Ovary (tissue), 7 donors: ENCODE measurements at regions not wholly inside any gene's neighbourhood (a gene's known extent, or its start where the extent isn't known, plus 50 kb on each side); places are given as distances from the start of the nearest gene placed in this dataset.

Experiments used
- DNase-seq, 5 donors: peaks; one replicate each; pipeline ENCODE4 v3.0.0-alpha.2; 2019 to 2020
- H3K27ac ChIP-seq, 2 donors: fragments of 200-600 bp; one replicate each; pipeline versions ENCODE4 v1.5.1 to v1.8.0; 2019 to 2022
- H3K27me3 ChIP-seq: fragments of 200-600 bp; one replicate; pipeline ENCODE4 v1.8.0; 2022
- H3K36me3 ChIP-seq: fragments of 200-600 bp; sonication (generic); one replicate; pipeline ENCODE4 v1.5.1; 2019
- H3K4me1 ChIP-seq: one replicate; pipeline ENCODE4 v1.8.1; 2013; ENCODE audit warnings: mild to moderate bottlenecking, moderate library complexity; ENCODE audit not compliant: insufficient read depth
- H3K4me3 ChIP-seq: fragments of 200-600 bp; sonication (generic); one replicate; pipeline ENCODE4 v1.5.1; 2017
- H3K9me3 ChIP-seq, 2 donors: fragments of 200-600 bp in 1 of 2; sonication (generic) in 1 of 2; one replicate each; pipeline versions ENCODE4 v1.5.1 to v1.8.1; 2013 to 2019; ENCODE audit warnings: mild to moderate bottlenecking in 1 of 2, moderate library complexity in 1 of 2
- EP300 ChIP-seq: sonication (generic); formaldehyde crosslinking; IDR thresholded peaks from one replicate; pipeline ENCODE4 v1.6.1; 2017; ENCODE audit warnings: antibody characterized with exemption
- POLR2A ChIP-seq: fragments of 450-650 bp; IDR thresholded peaks from one replicate; pipeline ENCODE4 v1.6.1; 2017; ENCODE audit warnings: antibody characterized with exemption, mild to moderate bottlenecking, moderate library complexity
- WGBS, 3 donors: extraction: QIAGEN DNeasy Blood & Tissue Kit in 1 of 3; methylation state at CpG; one replicate each; pipeline versions ENCODE4 v1.1.5 to v1.1.7; 2013 to 2017; 5-methylcytosine and 5-hydroxymethylcytosine counted together
- intact Hi-C, 4 donors: fragments of 100-400 bp; cut with DNase I; formaldehyde crosslinking; loops; one replicate each; pipeline versions ENCODE4 v1.11.0 to v1.15.1; 2022 to 2023
- TF ChIP-seq, protein P1 (sequence below), 3 donors: fragments of 450-650 bp in 2 of 3; fragments of 200-600 bp in 1 of 3; IDR thresholded peaks; one replicate each; pipeline versions ENCODE4 v1.5.1 to v1.8.0; 2016 to 2022; ENCODE audit warnings: antibody characterized with exemption in 3 of 3, mild to moderate bottlenecking in 1 of 3
- donor health status: DM: no; HTN: no; CAD: no; lungs with moderate emphysema.
- donor health status: DM: no; HTN: no; CAD: no.
- donor health status: Bipolar disorder and iron deficiency.
- donor health status: DM: no; HTN: no; CAD: no.
- donor health status: DM: yes; HTN: yes; CAD: no.

DNA sequence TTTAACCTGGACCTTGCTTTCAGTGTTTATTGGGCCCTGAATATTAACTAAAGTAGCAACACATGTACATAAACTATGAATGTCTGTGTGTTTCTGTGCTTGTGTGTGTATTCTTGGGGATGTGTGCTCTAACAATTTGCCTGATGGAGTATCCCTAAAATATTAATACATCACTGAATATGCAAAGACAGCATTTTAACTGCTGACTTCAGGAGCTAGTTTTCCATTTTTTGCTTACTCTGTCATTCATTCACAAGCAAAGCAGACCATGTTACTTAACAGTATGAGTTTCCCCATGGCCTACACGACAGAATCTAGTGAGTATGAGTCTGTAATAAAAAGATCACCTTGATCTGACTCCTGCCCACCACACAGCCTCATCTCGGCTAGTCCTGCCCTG, 402.8 kb downstream of the BCAT1 start:
- TF ChIP-seq, protein P1, sequence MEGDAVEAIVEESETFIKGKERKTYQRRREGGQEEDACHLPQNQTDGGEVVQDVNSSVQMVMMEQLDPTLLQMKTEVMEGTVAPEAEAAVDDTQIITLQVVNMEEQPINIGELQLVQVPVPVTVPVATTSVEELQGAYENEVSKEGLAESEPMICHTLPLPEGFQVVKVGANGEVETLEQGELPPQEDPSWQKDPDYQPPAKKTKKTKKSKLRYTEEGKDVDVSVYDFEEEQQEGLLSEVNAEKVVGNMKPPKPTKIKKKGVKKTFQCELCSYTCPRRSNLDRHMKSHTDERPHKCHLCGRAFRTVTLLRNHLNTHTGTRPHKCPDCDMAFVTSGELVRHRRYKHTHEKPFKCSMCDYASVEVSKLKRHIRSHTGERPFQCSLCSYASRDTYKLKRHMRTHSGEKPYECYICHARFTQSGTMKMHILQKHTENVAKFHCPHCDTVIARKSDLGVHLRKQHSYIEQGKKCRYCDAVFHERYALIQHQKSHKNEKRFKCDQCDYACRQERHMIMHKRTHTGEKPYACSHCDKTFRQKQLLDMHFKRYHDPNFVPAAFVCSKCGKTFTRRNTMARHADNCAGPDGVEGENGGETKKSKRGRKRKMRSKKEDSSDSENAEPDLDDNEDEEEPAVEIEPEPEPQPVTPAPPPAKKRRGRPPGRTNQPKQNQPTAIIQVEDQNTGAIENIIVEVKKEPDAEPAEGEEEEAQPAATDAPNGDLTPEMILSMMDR (IDR thresholded peaks at IDR 0.05): no peak
- H3K27me3 ChIP-seq: no peaks in the 10 kb centered on the region
- WGBS, 3 donors: 90 to 95% (median 94%) methylated on average over 2 of the region's 2 CpGs
- DNase-seq: no peak
- H3K9me3 ChIP-seq: no peaks in the 10 kb centered on the region
- no peak overlapping the region for H3K27ac ChIP-seq
- H3K36me3 ChIP-seq: no peaks in the 10 kb centered on the region
- intact Hi-C loops: no loop called here
- no peak overlapping the region for H3K4me3 ChIP-seq
- no peaks in the 10 kb centered on the region for H3K4me1 ChIP-seq

DNA sequence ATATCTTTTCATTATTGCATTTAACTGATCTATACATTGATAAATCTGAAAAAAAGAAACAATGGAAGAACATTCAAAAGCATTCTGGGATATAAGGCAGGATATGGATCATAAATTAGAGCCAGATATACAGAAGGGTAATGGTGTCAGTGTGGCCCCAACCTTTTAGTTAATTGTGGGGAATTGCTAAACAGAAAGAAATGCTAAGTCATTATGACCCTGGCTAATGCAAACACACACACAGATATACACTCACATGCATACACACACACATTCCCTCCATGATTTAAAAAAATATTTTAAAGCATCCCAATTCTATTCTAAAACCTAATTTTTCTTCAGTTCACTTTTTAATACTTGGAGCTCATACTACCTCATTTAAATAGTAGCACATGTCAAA, 404.5 kb downstream of the BCAT1 start:
- Histone ChIP-seq H3K27ac (no peak overlapping the region), H3K4me1 (no peaks in the 10 kb centered on the region), H3K36me3 (no peaks in the 10 kb centered on the region), H3K4me3 (no peak overlapping the region), H3K9me3 (no peaks in the 10 kb centered on the region), H3K27me3 (no peaks in the 10 kb centered on the region)
- intact Hi-C loops: no loop called here
- DNase-seq: no peak
- TF ChIP-seq POLR2A (no peak), EP300 (no peak)
- TF ChIP-seq, protein P1 (IDR thresholded peaks at IDR 0.05): no peak

DNA sequence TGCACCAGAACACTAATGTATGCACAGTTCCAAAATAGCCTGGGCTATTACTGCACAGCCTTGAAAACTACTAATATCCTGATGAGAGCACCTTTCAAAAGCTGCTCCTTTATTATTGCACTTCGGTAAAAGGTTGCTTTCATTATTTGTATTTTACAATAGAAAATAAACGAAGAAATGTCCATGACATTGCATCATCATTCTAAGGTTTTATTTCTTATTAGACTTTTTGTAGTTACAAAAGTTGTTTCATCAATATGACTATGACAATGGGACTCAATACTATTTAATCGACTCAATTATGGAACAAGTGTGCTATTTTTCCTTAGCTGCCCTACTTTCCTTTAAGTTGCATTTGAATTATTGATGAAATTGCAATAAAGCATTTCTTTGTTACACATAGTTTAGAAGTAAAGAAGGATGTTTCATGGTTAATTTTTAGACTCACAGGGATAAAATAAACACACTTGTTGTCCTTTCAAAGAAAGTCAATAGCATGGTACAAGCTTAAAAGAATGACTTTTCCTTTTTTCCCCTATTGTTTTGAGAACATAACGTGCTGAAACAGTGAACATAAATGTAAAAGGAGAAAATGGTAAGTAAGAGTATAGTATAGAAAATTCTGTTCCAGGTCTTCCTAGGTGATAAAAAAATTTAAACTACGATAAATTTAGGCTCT, 407.6 kb downstream of the BCAT1 start:
- Histone ChIP-seq H3K36me3 (no peaks in the 10 kb centered on the region), H3K4me3 (no peak overlapping the region), H3K27ac (no peak overlapping the region), H3K27me3 (no peaks in the 10 kb centered on the region), H3K4me1 (peaks cover 4% of the 10 kb centered on the region), H3K9me3 (no peaks in the 10 kb centered on the region)
- WGBS, 3 donors: 54 to 69% (median 60%) methylated on average over 5 of the region's 5 CpGs
- no peak for TF ChIP-seq POLR2A
- TF ChIP-seq EP300: no peak
- TF ChIP-seq, protein P1 (IDR thresholded peaks at IDR 0.05): no peak
- intact Hi-C loops: no loop called here
- no peak for DNase-seq

DNA sequence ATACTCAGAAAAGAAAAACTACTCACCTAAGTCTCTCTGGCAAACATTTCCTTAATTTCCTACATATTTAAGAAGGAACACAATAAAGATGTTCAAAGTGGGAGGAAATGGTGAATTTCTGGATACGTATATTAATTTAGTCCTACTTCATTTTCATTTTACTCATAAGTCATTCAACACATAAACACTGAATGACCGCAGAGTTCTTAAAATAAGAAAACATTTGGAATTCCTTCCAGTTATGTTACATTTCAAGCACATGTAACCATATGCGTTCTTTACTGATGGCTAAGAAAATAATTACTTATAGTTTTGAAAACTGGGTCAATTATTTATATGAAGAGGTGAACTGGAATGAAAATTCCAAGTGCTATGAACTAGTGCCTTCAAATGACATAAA, 409.3 kb downstream of the BCAT1 start:
- peak overlapping the region in 1 of 2 donors; percentile 8 for H3K27ac ChIP-seq
- WGBS, 3 donors: 84 to 89% (median 89%) methylated on average over 3 of the region's 3 CpGs
- no peak for DNase-seq
- H3K4me1 ChIP-seq: peaks cover 8% of the 10 kb centered on the region
- no peaks in the 10 kb centered on the region for H3K36me3 ChIP-seq
- intact Hi-C loops: no loop called here
- H3K9me3 ChIP-seq: no peaks in the 10 kb centered on the region
- TF ChIP-seq, protein P1 (IDR thresholded peaks at IDR 0.05): no peak
- TF ChIP-seq POLR2A (no peak), EP300 (no peak)
- no peaks in the 10 kb centered on the region for H3K27me3 ChIP-seq
- no peak overlapping the region for H3K4me3 ChIP-seq
